ENCODE measurements at regions not wholly inside any gene's neighbourhood (a gene's known extent, or its start where the extent isn't known, plus 50 kb on each side); places are given as distances from the start of the nearest gene placed in this dataset.
"Not testable (repeated sequence)": the region's sequence is repeated elsewhere in the genome, so short reads cannot be mapped to it uniquely, and the experiment has no call there.

DNA sequence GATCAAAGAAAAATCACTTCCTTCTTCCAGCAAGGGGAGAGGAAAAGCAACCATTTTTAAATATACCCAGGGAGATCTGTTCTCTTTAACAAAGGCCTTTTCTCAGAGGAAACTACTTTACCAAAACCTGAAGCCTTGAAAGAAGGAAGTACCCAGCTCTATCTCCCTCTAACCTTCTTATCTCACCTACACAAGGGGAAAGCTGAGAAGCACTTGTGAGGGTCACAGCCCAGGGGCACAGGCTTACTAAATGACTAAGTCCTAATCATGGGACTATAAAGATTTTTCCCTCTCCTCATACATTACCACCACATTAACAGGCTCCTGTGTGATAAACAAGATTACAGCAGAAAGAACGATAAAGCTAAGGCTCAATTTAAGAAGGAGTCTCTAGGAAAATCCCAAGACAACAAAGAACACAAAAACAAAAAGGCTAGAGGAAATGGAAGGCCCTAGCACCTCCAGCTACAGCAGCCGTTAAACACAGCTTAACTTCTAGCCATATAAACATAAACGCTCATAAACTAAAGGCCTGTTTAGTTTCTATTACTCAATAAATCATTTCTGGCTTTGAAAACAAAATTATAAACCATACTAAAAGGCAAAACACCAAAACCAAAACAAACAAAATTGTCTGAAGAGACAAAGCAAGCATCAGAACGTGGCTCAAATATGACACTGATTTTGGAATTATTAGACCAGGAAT, 284.9 kb upstream of the ECI2 start:
- no peaks in the 10 kb centered on the region for H3K4me1 ChIP-seq (ENCODE audit: control insufficient read depth in 3 of 3, insufficient read depth in 3 of 3, low read length in 3 of 3)
- H3K36me3 ChIP-seq (ENCODE audit: control insufficient read depth in 3 of 3, insufficient read depth in 3 of 3, low read length in 3 of 3) = no peaks in the 10 kb centered on the region
- H3K4me3 ChIP-seq (ENCODE audit: low read length in 3 of 3) = no peak overlapping the region

DNA sequence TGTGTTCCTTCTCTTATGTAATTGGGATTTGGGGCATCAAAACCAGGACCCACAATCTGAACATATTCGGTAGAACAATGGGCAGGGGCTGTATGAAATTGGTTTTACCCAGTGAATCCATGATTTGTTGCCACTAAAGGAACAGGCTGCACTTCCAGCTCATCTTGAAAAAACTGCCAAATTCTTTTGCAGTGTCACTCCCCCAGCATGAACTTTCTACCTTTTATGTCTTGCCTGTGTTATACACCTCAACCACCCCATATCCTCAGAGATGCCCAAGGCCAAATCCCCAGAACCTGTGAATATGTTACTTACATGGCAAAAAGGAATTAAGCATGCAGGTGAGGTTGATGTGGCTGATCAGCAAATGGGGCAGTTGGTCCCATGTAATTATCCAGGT, 280.2 kb upstream of the ECI2 start:
- Histone ChIP-seq H3K4me1 (ENCODE audit: control insufficient read depth in 3 of 3, insufficient read depth in 3 of 3, low read length in 3 of 3) (no peaks in the 10 kb centered on the region), H3K4me3 (ENCODE audit: low read length in 3 of 3) (no peak overlapping the region), H3K36me3 (ENCODE audit: control insufficient read depth in 3 of 3, insufficient read depth in 3 of 3, low read length in 3 of 3) (no peaks in the 10 kb centered on the region), H3K27me3 (ENCODE audit: control insufficient read depth in 3 of 3, insufficient read depth in 3 of 3, low read length in 3 of 3) (no peaks in the 10 kb centered on the region), H3K9ac (ENCODE audit: low read depth in 1 of 3, low read length in 3 of 3) (no peak overlapping the region), H3K27ac (ENCODE audit: low read depth, low read length) (no peak overlapping the region), H3K9me3 (ENCODE audit: control insufficient read depth in 3 of 3, low read length in 3 of 3) (no peaks in the 10 kb centered on the region)

More for the DNA sequence above, 284.9 kb upstream of the ECI2 start:
- Histone ChIP-seq H3K9me3 (ENCODE audit: control insufficient read depth in 3 of 3, low read length in 3 of 3) (no peaks in the 10 kb centered on the region), H3K9ac (ENCODE audit: low read depth in 1 of 3, low read length in 3 of 3) (no peak overlapping the region), H3K27me3 (ENCODE audit: control insufficient read depth in 3 of 3, insufficient read depth in 3 of 3, low read length in 3 of 3) (no peaks in the 10 kb centered on the region), H3K27ac (ENCODE audit: low read depth, low read length) (no peak overlapping the region)

DNA sequence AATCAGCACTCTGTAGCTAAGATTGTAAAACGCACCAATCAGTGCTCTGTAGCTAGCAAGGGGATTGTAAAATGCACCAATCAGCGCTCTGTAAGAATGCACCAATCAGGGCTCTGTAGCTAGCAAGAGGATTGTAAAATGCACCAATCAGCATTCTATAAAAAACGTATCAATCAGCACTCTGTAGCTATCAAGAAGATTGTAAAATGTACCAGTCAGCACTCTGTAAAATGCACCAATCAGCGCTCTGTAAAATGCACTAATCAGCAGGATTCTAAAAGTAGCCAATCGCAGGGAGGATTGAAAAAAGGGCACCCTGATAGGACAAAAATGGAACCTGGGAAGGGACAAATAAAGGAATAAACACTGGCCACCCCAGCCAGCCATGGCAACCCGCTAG, 278.7 kb upstream of the ECI2 start:
- H3K27me3 ChIP-seq (ENCODE audit: control insufficient read depth in 3 of 3, insufficient read depth in 3 of 3, low read length in 3 of 3); H3K27ac ChIP-seq (ENCODE audit: low read depth, low read length); H3K4me3 ChIP-seq (ENCODE audit: low read length in 3 of 3); H3K9ac ChIP-seq (ENCODE audit: low read depth in 1 of 3, low read length in 3 of 3); H3K36me3 ChIP-seq (ENCODE audit: control insufficient read depth in 3 of 3, insufficient read depth in 3 of 3, low read length in 3 of 3); H3K4me1 ChIP-seq (ENCODE audit: control insufficient read depth in 3 of 3, insufficient read depth in 3 of 3, low read length in 3 of 3); H3K9me3 ChIP-seq (ENCODE audit: control insufficient read depth in 3 of 3, low read length in 3 of 3): not testable (repeated sequence)

DNA sequence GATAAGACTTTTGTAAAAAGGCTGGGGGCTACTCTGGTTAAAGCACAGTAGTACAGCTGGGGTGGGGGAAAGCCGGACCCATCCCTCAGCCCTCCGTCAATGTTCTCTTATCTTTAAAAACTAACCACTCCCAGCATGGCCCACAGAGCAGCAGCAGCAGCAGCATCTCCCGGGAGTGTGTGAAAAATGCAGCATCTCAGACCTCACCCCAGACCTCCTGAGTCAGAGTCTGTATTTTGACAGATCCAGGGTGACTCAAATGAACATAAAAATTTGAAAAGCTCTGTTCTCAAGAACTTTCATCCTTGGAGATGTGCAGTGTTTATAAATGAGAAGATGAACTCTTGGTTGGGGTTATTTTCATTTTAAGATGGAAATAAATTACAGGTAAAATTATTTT, 277.7 kb upstream of the ECI2 start:
- Histone ChIP-seq H3K9ac (ENCODE audit: low read depth in 1 of 3, low read length in 3 of 3) (no peak overlapping the region), H3K36me3 (ENCODE audit: control insufficient read depth in 3 of 3, insufficient read depth in 3 of 3, low read length in 3 of 3) (no peaks in the 10 kb centered on the region), H3K27ac (ENCODE audit: low read depth, low read length) (no peak overlapping the region), H3K4me1 (ENCODE audit: control insufficient read depth in 3 of 3, insufficient read depth in 3 of 3, low read length in 3 of 3) (no peaks in the 10 kb centered on the region), H3K4me3 (ENCODE audit: low read length in 3 of 3) (no peak overlapping the region), H3K9me3 (ENCODE audit: control insufficient read depth in 3 of 3, low read length in 3 of 3) (no peaks in the 10 kb centered on the region), H3K27me3 (ENCODE audit: control insufficient read depth in 3 of 3, insufficient read depth in 3 of 3, low read length in 3 of 3) (no peaks in the 10 kb centered on the region)

DNA sequence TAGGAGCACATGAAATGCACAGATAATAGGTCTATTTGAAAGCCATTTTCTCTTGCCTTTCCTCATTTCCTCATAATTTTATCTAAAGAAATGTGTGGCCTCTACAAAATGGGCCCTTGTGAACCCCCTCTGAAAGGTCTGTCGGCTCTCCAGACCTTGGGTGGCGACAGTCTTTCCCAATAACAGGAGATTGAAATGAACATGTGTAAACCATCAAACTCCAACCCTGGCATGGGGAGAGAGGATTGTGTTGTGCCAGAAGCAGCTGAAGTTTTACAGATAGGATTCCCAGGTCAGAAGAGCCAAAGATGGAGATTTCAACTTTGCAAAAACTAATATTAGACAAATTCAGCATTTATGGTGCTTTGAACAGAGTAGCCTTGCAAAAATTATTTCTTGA, 277.1 kb upstream of the ECI2 start:
- Histone ChIP-seq H3K27ac (ENCODE audit: low read depth, low read length) (no peak overlapping the region), H3K9me3 (ENCODE audit: control insufficient read depth in 3 of 3, low read length in 3 of 3) (no peaks in the 10 kb centered on the region), H3K4me3 (ENCODE audit: low read length in 3 of 3) (no peak overlapping the region), H3K27me3 (ENCODE audit: control insufficient read depth in 3 of 3, insufficient read depth in 3 of 3, low read length in 3 of 3) (no peaks in the 10 kb centered on the region), H3K36me3 (ENCODE audit: control insufficient read depth in 3 of 3, insufficient read depth in 3 of 3, low read length in 3 of 3) (no peaks in the 10 kb centered on the region), H3K4me1 (ENCODE audit: control insufficient read depth in 3 of 3, insufficient read depth in 3 of 3, low read length in 3 of 3) (no peaks in the 10 kb centered on the region), H3K9ac (ENCODE audit: low read depth in 1 of 3, low read length in 3 of 3) (no peak overlapping the region)

DNA sequence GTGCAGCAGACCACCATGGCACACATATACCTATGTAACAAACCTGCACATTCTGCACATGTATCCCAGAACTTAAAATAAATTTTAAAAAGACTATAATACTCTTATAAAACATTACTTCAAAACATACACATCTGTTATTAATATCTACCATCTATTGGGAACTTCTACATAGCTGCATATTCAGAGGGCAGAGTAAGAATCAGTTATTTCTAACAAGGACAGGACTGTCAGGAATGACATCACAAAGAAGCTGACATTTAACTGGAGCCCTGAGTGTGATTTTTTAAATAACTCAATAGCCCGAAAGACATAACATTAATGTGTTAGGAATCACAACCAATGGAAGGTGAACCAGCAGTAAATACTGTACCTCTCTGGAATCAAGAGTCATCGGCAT, 276.7 kb upstream of the ECI2 start:
- Histone ChIP-seq H3K27me3 (ENCODE audit: control insufficient read depth in 3 of 3, insufficient read depth in 3 of 3, low read length in 3 of 3) (no peaks in the 10 kb centered on the region), H3K36me3 (ENCODE audit: control insufficient read depth in 3 of 3, insufficient read depth in 3 of 3, low read length in 3 of 3) (no peaks in the 10 kb centered on the region), H3K9me3 (ENCODE audit: control insufficient read depth in 3 of 3, low read length in 3 of 3) (no peaks in the 10 kb centered on the region), H3K9ac (ENCODE audit: low read depth in 1 of 3, low read length in 3 of 3) (no peak overlapping the region), H3K4me3 (ENCODE audit: low read length in 3 of 3) (no peak overlapping the region), H3K27ac (ENCODE audit: low read depth, low read length) (no peak overlapping the region), H3K4me1 (ENCODE audit: control insufficient read depth in 3 of 3, insufficient read depth in 3 of 3, low read length in 3 of 3) (no peaks in the 10 kb centered on the region)

DNA sequence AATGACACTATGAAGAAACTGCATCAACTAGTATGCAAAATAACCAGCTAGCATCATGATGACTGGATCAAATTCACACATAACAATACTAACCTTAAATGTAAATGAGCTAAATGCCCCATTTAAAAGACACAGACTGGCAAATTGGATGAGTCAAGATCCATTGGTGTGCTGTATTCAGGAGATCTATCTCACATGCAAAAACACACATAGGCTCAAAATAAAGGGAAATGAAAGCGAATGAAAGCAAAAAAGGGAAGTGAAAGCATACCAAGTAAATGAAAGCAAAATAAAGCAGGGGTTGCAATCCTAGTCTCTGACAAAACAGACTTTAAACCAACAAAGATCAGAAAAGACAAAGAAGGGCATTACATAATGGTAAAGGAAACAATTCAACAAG, 272.3 kb upstream of the ECI2 start:
- peaks cover 23 to 30% (median 23%) of the 10 kb centered on the region in 3 donors for H3K4me1 ChIP-seq (ENCODE audit: control insufficient read depth in 3 of 3, insufficient read depth in 3 of 3, low read length in 3 of 3)
- not testable (repeated sequence) for H3K36me3 ChIP-seq (ENCODE audit: control insufficient read depth in 3 of 3, insufficient read depth in 3 of 3, low read length in 3 of 3); H3K27ac ChIP-seq (ENCODE audit: low read depth, low read length); H3K4me3 ChIP-seq (ENCODE audit: low read length in 3 of 3); H3K9ac ChIP-seq (ENCODE audit: low read depth in 1 of 3, low read length in 3 of 3); H3K27me3 ChIP-seq (ENCODE audit: control insufficient read depth in 3 of 3, insufficient read depth in 3 of 3, low read length in 3 of 3); H3K9me3 ChIP-seq (ENCODE audit: control insufficient read depth in 3 of 3, low read length in 3 of 3)

DNA sequence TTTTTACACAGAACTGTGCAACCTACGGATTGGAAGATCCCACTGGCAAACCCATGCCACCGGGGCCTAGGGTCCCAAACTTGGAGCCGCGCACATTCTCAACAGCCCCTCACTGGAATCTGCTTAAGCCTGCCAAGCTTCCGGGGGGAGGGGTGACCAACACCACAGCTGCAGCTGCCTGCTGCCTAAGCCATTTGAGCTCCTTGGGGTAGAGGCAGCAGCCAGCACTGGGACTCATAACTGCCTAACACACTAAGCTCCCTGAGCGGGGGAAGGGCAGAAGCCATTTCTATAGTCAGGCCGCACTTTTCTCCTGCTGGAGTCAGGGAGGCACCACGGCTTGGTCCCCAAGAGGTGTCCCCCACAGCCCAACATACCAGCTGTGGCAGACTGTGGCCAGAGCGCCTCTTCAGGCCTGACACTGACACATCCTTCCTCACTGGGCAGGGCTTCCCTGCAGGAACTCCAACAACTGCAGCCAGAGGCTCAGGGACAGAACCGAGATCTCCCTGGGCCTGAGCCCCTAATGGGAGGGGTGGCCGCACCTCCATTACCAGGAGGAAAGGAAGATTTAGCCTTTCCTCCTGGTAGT, 270.3 kb upstream of the ECI2 start:
- Histone ChIP-seq H3K27me3 (ENCODE audit: control insufficient read depth in 3 of 3, insufficient read depth in 3 of 3, low read length in 3 of 3) (no peaks in the 10 kb centered on the region), H3K4me3 (ENCODE audit: low read length in 3 of 3) (no peak overlapping the region), H3K36me3 (ENCODE audit: control insufficient read depth in 3 of 3, insufficient read depth in 3 of 3, low read length in 3 of 3) (no peaks in the 10 kb centered on the region), H3K4me1 (ENCODE audit: control insufficient read depth in 3 of 3, insufficient read depth in 3 of 3, low read length in 3 of 3) (peaks cover 34 to 41% (median 35%) of the 10 kb centered on the region in 3 donors), H3K9ac (ENCODE audit: low read depth in 1 of 3, low read length in 3 of 3) (no peak overlapping the region), H3K27ac (ENCODE audit: low read depth, low read length) (no peak overlapping the region), H3K9me3 (ENCODE audit: control insufficient read depth in 3 of 3, low read length in 3 of 3) (no peaks in the 10 kb centered on the region)

DNA sequence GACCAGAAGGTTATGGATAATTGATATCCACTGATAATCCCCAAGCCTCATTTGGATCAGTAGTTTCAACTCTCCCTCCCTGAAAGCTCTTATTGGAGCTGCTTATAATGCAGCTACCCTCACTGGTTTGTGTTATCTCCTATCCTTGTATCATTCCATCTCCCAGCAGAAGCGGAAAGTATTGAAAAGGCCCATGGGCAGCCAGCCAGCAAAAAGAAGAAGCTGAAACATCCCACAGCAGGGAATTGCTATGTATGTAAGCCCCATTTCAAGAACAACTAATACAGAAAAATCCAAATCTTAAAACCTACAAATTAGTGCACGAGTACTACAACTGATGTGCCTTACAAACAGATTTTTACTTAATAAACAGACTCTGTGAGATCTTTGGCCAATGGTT, 269.0 kb upstream of the ECI2 start:
- Histone ChIP-seq H3K27ac (ENCODE audit: low read depth, low read length) (peak overlapping the region; percentile 83), H3K9me3 (ENCODE audit: control insufficient read depth in 3 of 3, low read length in 3 of 3) (no peaks in the 10 kb centered on the region), H3K4me1 (ENCODE audit: control insufficient read depth in 3 of 3, insufficient read depth in 3 of 3, low read length in 3 of 3) (peaks cover 34 to 44% (median 35%) of the 10 kb centered on the region in 3 donors), H3K27me3 (ENCODE audit: control insufficient read depth in 3 of 3, insufficient read depth in 3 of 3, low read length in 3 of 3) (no peaks in the 10 kb centered on the region), H3K36me3 (ENCODE audit: control insufficient read depth in 3 of 3, insufficient read depth in 3 of 3, low read length in 3 of 3) (no peaks in the 10 kb centered on the region), H3K9ac (ENCODE audit: low read depth in 1 of 3, low read length in 3 of 3) (no peak overlapping the region), H3K4me3 (ENCODE audit: low read length in 3 of 3) (no peak overlapping the region)

DNA sequence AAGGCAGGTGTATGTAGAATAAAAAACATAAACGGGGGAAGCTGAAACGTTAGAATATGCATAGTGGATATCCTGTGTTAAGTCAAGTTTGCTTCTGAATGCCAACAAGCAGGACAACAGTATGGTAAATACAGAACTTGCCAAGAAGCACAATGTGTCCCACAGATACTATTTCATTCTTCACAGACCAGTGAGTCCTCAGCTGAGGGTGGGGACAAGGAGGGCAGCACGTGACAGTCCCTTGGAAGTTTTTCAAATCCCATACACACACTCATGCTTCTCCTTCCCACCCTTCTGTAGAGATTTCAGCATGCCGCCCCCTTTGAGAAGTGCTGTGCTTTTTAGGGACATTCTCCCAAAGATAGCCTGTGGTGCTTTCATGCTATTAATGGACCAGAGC, 268.5 kb upstream of the ECI2 start:
- Histone ChIP-seq H3K4me3 (ENCODE audit: low read length in 3 of 3) (no peak overlapping the region), H3K9ac (ENCODE audit: low read depth in 1 of 3, low read length in 3 of 3) (peak overlapping the region in 2 of 3 donors; percentile 43 to 76), H3K36me3 (ENCODE audit: control insufficient read depth in 3 of 3, insufficient read depth in 3 of 3, low read length in 3 of 3) (no peaks in the 10 kb centered on the region), H3K27ac (ENCODE audit: low read depth, low read length) (peak overlapping the region; percentile 83), H3K9me3 (ENCODE audit: control insufficient read depth in 3 of 3, low read length in 3 of 3) (no peaks in the 10 kb centered on the region), H3K4me1 (ENCODE audit: control insufficient read depth in 3 of 3, insufficient read depth in 3 of 3, low read length in 3 of 3) (peaks cover 34 to 44% (median 35%) of the 10 kb centered on the region in 3 donors), H3K27me3 (ENCODE audit: control insufficient read depth in 3 of 3, insufficient read depth in 3 of 3, low read length in 3 of 3) (no peaks in the 10 kb centered on the region)
